IMR-90 (cell line): ENCODE measurements at regions not wholly inside any gene's neighbourhood (a gene's known extent, or its start where the extent isn't known, plus 50 kb on each side); places are given as distances from the start of the nearest gene placed in this dataset.

Source experiments
- ATAC-seq: fragments of 200-7000 bp; cut with Tn5 transposase; 2 replicates; pipeline ENCODE4 v1.9.1; 2020; ENCODE audit warnings: low read depth, mild to moderate bottlenecking, moderate library complexity
- BruUV-seq: library from RNA; stranded (reverse); fragments of 400-500 nt; replicated peaks from 2 replicates; lab custom pipeline; 2021; lab: Mats Ljungman, UMichigan
- CTCF ChIA-PET: fragments of 300-600 bp; formaldehyde crosslinking; extraction: SDS; loops from one replicate; lab custom pipeline; 2021; ENCODE audit warnings: antibody characterized with exemption; lab: Yijun Ruan, JAX
- POLR2A ChIA-PET: fragments of 300-600 bp; sonication (Branson Sonifier 250); formaldehyde crosslinking; loops from one replicate; lab custom pipeline; 2022; ENCODE audit warnings: antibody characterized with exemption; ENCODE audit not compliant: unreplicated experiment; lab: Charles Lee
- DNase-seq: peaks from one replicate; pipeline ENCODE4 v3.0.0; 2013
- H2AFZ ChIP-seq: replicated peaks from 2 replicates; pipeline ENCODE3; 2013; ENCODE audit warnings: low read length, mild to moderate bottlenecking; ENCODE audit not compliant: poor library complexity
- H2AK5ac ChIP-seq: 2 replicates; pipeline ENCODE4 v1.6.1; 2013; ENCODE audit warnings: low read depth, low read length, inconsistent platforms
- H2AK9ac ChIP-seq: replicated peaks from 2 replicates; pipeline ENCODE3; 2013; ENCODE audit warnings: mild to moderate bottlenecking, low read depth, low read length, moderate library complexity; ENCODE audit not compliant: poor library complexity
- H2BK120ac ChIP-seq: 2 replicates; pipeline ENCODE4 v1.6.1; 2013; ENCODE audit warnings: low read depth, low read length, inconsistent platforms
- H2BK15ac ChIP-seq: 3 replicates; pipeline ENCODE4 v1.6.1; 2013; ENCODE audit warnings: low read depth, low read length, inconsistent platforms
- H2BK20ac ChIP-seq: 2 replicates; pipeline ENCODE4 v1.6.1; 2013; ENCODE audit warnings: low read depth, mild to moderate bottlenecking, inconsistent platforms, low read length, moderate library complexity
- H2BK5ac ChIP-seq: 2 replicates; pipeline ENCODE4 v1.6.1; 2013; ENCODE audit warnings: mild to moderate bottlenecking, low read depth, low read length, inconsistent platforms; ENCODE audit not compliant: poor library complexity, severe bottlenecking
- H3K14ac ChIP-seq: replicated peaks from 2 replicates; pipeline ENCODE4 v1.6.1; 2013; ENCODE audit warnings: low read depth, low read length, inconsistent platforms
- H3K18ac ChIP-seq: 2 replicates; pipeline ENCODE4 v1.6.1; 2013; ENCODE audit warnings: low read depth, low read length, control low read depth
- H3K23ac ChIP-seq: 2 replicates; pipeline ENCODE4 v1.6.1; 2013; ENCODE audit warnings: low read depth, low read length, inconsistent platforms
- H3K27ac ChIP-seq: 2 replicates; pipeline ENCODE4 v1.5.1; 2013; ENCODE audit warnings: mild to moderate bottlenecking, control low read depth, low read length; ENCODE audit not compliant: insufficient read depth
- H3K27me3 ChIP-seq: 2 replicates; pipeline ENCODE4 v1.6.1; 2013; ENCODE audit warnings: low read length; ENCODE audit not compliant: control insufficient read depth, insufficient read depth
- H3K36me3 ChIP-seq: 2 replicates; pipeline ENCODE4 v1.6.1; 2013; ENCODE audit warnings: low read length, mixed read lengths; ENCODE audit not compliant: control insufficient read depth, insufficient read depth
- H3K4ac ChIP-seq: 2 replicates; pipeline ENCODE4 v1.6.1; 2013; ENCODE audit warnings: low read depth, low read length, inconsistent platforms
- H3K4me1 ChIP-seq: 2 replicates; pipeline ENCODE4 v1.6.1; 2013; ENCODE audit warnings: low read length, mixed read lengths; ENCODE audit not compliant: control insufficient read depth, insufficient read depth
- H3K4me2 ChIP-seq: 2 replicates; pipeline ENCODE4 v1.6.1; 2013; ENCODE audit warnings: low read depth, mild to moderate bottlenecking, control low read depth, low read length, moderate library complexity
- H3K4me3 ChIP-seq: 2 replicates; pipeline ENCODE4 v1.5.1; 2013; ENCODE audit warnings: low read depth, mild to moderate bottlenecking, control low read depth, low read length, moderate library complexity; ENCODE audit not compliant: insufficient read depth
- H3K56ac ChIP-seq: 2 replicates; pipeline ENCODE4 v1.6.1; 2013; ENCODE audit warnings: low read length, inconsistent platforms; ENCODE audit not compliant: insufficient read depth; ENCODE audit errors: extremely low read depth
- H3K79me1 ChIP-seq, 2 experiments: 2 replicates each; pipeline ENCODE4 v1.6.1; 2013; ENCODE audit warnings: low read length in 2 of 2, inconsistent platforms in 1 of 2, low read depth in 1 of 2
- H3K9ac ChIP-seq: 2 replicates; pipeline ENCODE4 v1.6.1; 2013; ENCODE audit warnings: low read depth, low read length, control low read depth
- H3K9me1 ChIP-seq: 2 replicates; pipeline ENCODE4 v1.6.1; 2013; ENCODE audit warnings: low read length, inconsistent platforms; ENCODE audit not compliant: insufficient read depth
- H3K9me3 ChIP-seq: 2 replicates; pipeline ENCODE4 v1.6.1; 2013; ENCODE audit warnings: low read length; ENCODE audit not compliant: control insufficient read depth, insufficient read depth
- H4K20me1 ChIP-seq: 2 replicates; pipeline ENCODE4 v1.6.1; 2013; ENCODE audit warnings: low read length, inconsistent platforms; ENCODE audit not compliant: insufficient read depth
- H4K5ac ChIP-seq: 2 replicates; pipeline ENCODE4 v1.6.1; 2013; ENCODE audit warnings: mild to moderate bottlenecking, low read depth, low read length, control low read depth
- H4K8ac ChIP-seq, 2 experiments: 2 replicates each; pipeline ENCODE4 v1.6.1; 2013; ENCODE audit warnings: low read depth in 2 of 2, low read length in 2 of 2, control low read depth in 1 of 2, inconsistent platforms in 1 of 2
- H4K91ac ChIP-seq: 2 replicates; pipeline ENCODE4 v1.6.1; 2013; ENCODE audit warnings: low read depth, low read length, inconsistent platforms; ENCODE audit not compliant: insufficient read depth
- BHLHE40 ChIP-seq: fragments of 150-350 bp; IDR thresholded peaks from 2 replicates; pipeline ENCODE4 v1.6.1; 2016; ENCODE audit warnings: mild to moderate bottlenecking, low read depth, low read length
- CEBPB ChIP-seq: IDR thresholded peaks from 2 replicates; pipeline ENCODE4 v1.6.1; 2012; ENCODE audit warnings: low read depth, low read length, improper control_type of control experiment
- CHD1 ChIP-seq: IDR thresholded peaks from 2 replicates; pipeline ENCODE4 v1.6.1; 2012; ENCODE audit warnings: low read depth, low read length, improper control_type of control experiment
- FOS ChIP-seq: fragments of 150-350 bp; IDR thresholded peaks from 2 replicates; pipeline ENCODE4 v1.6.1; 2016; ENCODE audit warnings: low read depth, low read length
- MAFK ChIP-seq: IDR thresholded peaks from 2 replicates; pipeline ENCODE4 v1.6.1; 2012; ENCODE audit warnings: low read depth, low read length, improper control_type of control experiment
- MAZ ChIP-seq: IDR thresholded peaks from 2 replicates; pipeline ENCODE4 v1.6.1; 2012; ENCODE audit warnings: low read depth, mild to moderate bottlenecking, low read length, improper control_type of control experiment, moderate library complexity, borderline replicate concordance
- MXI1 ChIP-seq: IDR thresholded peaks from 2 replicates; pipeline ENCODE4 v1.6.1; 2012; ENCODE audit warnings: low read depth, mild to moderate bottlenecking, low read length, moderate library complexity, borderline replicate concordance
- NFE2L2 ChIP-seq: fragments of 150-350 bp; IDR thresholded peaks from 2 replicates; pipeline ENCODE4 v1.6.1; 2016; ENCODE audit warnings: low read depth, mild to moderate bottlenecking, low read length
- RCOR1 ChIP-seq: IDR thresholded peaks from 2 replicates; pipeline ENCODE4 v1.6.1; 2012; ENCODE audit warnings: mild to moderate bottlenecking, low read length, improper control_type of control experiment; ENCODE audit not compliant: insufficient replicate concordance
- RFX5 ChIP-seq: IDR thresholded peaks from 2 replicates; pipeline ENCODE4 v1.8.0; 2012; ENCODE audit warnings: low read depth, mild to moderate bottlenecking, low read length, moderate library complexity
- SMC3 ChIP-seq: fragments of 150-350 bp; IDR thresholded peaks from 2 replicates; pipeline ENCODE4 v1.6.1; 2016; ENCODE audit warnings: low read depth, mild to moderate bottlenecking, antibody characterized with exemption, low read length, moderate library complexity
- WGBS, 2 experiments: methylation state at CpG; one replicate each; pipeline versions ENCODE4 v1.1.5 to v1.1.7; 2013; ENCODE audit warnings: missing lambda C conversion rate in 2 of 2; ENCODE audit not compliant: insufficient read length in 1 of 2; ENCODE audit errors: extremely low coverage in 2 of 2; 5-methylcytosine and 5-hydroxymethylcytosine counted together
- dilution Hi-C: fragments of 300-500 bp; cut with HindIII; formaldehyde crosslinking; loops from one replicate; pipeline ENCODE4 v1.14.3; 2018; ENCODE audit warnings: low sequenced_read_pairs; ENCODE audit not compliant: unreplicated experiment
- in situ Hi-C: fragments of 300-500 bp; cut with MboI; formaldehyde crosslinking; loops from 3 replicates; pipeline ENCODE4 v1.14.3; 2019; ENCODE audit warnings: low sequenced_read_pairs, inconsistent platforms, mixed read lengths
- intact Hi-C: fragments of 100-400 bp; cut with micrococcal nuclease; formaldehyde crosslinking; loops from 2 replicates; pipeline ENCODE4 v1.10.0; 2022
- TF ChIP-seq, protein P1 (sequence below): fragments of 150-350 bp; IDR thresholded peaks from 2 replicates; pipeline ENCODE4 v1.6.1; 2016; ENCODE audit warnings: low read depth, mild to moderate bottlenecking, low read length, moderate library complexity, borderline replicate concordance

DNA sequence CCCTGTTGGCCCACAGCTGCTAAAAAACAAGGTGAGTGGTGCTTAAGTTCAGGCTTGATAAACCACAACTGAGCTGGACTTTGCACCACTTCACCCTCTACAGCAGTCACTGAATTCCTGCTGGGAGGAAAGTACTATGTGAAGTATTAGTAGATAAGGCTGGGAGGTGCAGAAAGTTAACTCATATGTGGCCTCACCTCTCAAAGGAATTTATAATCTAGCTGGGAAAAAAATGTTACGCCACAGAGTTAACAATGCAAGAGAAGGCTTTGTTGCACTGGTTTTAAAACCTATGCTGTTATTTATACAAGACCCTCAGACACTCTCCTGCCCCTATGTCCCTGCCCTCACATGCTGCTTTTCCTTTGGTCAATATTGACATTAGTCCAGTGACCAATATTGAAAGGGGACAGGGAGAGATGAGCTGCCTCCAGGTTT lies 60.9 kb downstream of the LIG4 start:
- intact Hi-C loops, result loop anchor here (10.0 kb wide), 1 partner anchor 480 kb away; no protein-coding TSS in a partner anchor

More for the DNA sequence above, 60.9 kb downstream of the LIG4 start:
- Histone ChIP-seq H3K4me3 (no peak overlapping the region), H3K27me3 (peaks cover 4% of the 10 kb centered on the region), H2BK120ac (no peak overlapping the region), H3K4ac (no peak overlapping the region), H3K23ac (no peak overlapping the region), H2BK5ac (no peak overlapping the region), H3K4me2 (no peak overlapping the region), H3K9me1 (peaks cover 3% of the 10 kb centered on the region; the same call in 1 of the 2 replicates), H4K8ac (no peak overlapping the region), H3K27ac (no peak overlapping the region), H3K36me3 (no peaks in the 10 kb centered on the region), H4K91ac (no peak overlapping the region), H2BK20ac (no peak overlapping the region), H4K20me1 (no peaks in the 10 kb centered on the region), H3K9ac (no peak overlapping the region), H3K18ac (no peak overlapping the region), H3K14ac (no peak overlapping the region), H2AFZ (no peak overlapping the region), H3K79me1 (no peaks in the 10 kb centered on the region), H2AK5ac (no peak overlapping the region), H4K5ac (no peak overlapping the region), H2BK15ac (no peak overlapping the region), H3K9me3 (peaks cover 5% of the 10 kb centered on the region), H3K56ac (no peak overlapping the region), H2AK9ac (no peak overlapping the region), H3K4me1 (no peaks in the 10 kb centered on the region)
- CTCF ChIA-PET, result interaction anchor here (1.3 to 3.1 kb wide), 3 partner anchors 11 to 478 kb away, joined by 4 to 14 read pairs (median 5); no protein-coding TSS in a partner anchor
- POLR2A ChIA-PET, result no interaction called here
- WGBS, 2 experiments, result no CpG with 5 or more reads among the region's 1 CpG
- BruUV-seq, result no TSS peak
- in situ Hi-C loops, result loop anchor here (5.0 to 25.0 kb wide), 2 partner anchors 792 to 947 kb away; no protein-coding TSS in a partner anchor
- dilution Hi-C loops, result no loop called here
- DNase-seq (no peak), ATAC-seq (no peak)
- no peak for TF ChIP-seq RCOR1
- no peak for TF ChIP-seq MAFK
- no peak for TF ChIP-seq BHLHE40
- TF ChIP-seq SMC3, result no peak
- TF ChIP-seq RFX5, result no peak
- TF ChIP-seq MXI1, result no peak
- no peak for TF ChIP-seq NFE2L2
- TF ChIP-seq CEBPB, result no peak
- no peak for TF ChIP-seq MAZ
- TF ChIP-seq, protein P1, sequence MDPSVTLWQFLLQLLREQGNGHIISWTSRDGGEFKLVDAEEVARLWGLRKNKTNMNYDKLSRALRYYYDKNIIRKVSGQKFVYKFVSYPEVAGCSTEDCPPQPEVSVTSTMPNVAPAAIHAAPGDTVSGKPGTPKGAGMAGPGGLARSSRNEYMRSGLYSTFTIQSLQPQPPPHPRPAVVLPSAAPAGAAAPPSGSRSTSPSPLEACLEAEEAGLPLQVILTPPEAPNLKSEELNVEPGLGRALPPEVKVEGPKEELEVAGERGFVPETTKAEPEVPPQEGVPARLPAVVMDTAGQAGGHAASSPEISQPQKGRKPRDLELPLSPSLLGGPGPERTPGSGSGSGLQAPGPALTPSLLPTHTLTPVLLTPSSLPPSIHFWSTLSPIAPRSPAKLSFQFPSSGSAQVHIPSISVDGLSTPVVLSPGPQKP, result no peak
- TF ChIP-seq CHD1, result no peak
- no peak for TF ChIP-seq FOS
